ENCODE measurements at regions not wholly inside any gene's neighbourhood (a gene's known extent, or its start where the extent isn't known, plus 50 kb on each side); places are given as distances from the start of the nearest gene placed in this dataset.
"Not testable (repeated sequence)": the region's sequence is repeated elsewhere in the genome, so short reads cannot be mapped to it uniquely, and the experiment has no call there.

- no peaks in the 10 kb centered on the region for H3K36me3 ChIP-seq (ENCODE audit: insufficient read depth, low read length)
- H3K9ac ChIP-seq (ENCODE audit: insufficient read length) = peak overlapping the region; percentile 76
- TF ChIP-seq EZH2 (IDR thresholded peaks at IDR 0.05) = no peak
- no peak for TF ChIP-seq POLR2AphosphoS5 (IDR thresholded peaks at IDR 0.05; ENCODE audit: borderline replicate concordance, low read depth, low read length)
- TF ChIP-seq FOXP2 (optimal IDR thresholded peaks at IDR 0.05; ENCODE audit: control extremely low read depth, extremely low read length, insufficient read depth) = no peak
- no peak for DNase-seq (ENCODE audit: low read depth, low spot score)
- H3K4me3 ChIP-seq = peak overlapping the region; percentile 75; the same call in 1 of the 2 replicates
- H3K9me3 ChIP-seq (ENCODE audit: low read depth, low read length) = no peaks in the 10 kb centered on the region
- peak overlapping the region; percentile 98 for H3K27ac ChIP-seq
Observed at GRCh38 chr4:138866314-138866713, 149.3 kb upstream of the NOCT start.

DNA sequence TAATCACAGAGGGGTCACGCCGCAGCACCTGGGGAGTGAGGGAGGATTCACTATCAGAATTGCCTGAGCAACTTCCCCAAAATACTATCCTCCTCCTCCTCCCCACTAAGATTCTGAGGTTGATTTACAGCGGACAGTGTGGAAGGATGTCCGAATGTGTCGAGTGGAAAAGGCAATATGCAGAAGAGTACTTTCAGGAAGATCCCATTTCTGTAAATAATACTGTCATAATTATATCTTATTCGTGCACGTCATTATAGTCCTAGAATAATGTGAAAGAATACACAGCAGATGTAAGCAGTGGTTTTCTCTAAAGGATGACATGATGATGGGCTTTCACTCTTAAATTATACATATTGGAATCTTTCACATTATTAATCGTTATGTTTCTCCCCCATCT is 149.8 kb upstream of the NOCT start:
- TF ChIP-seq POLR2AphosphoS5 (IDR thresholded peaks at IDR 0.05; ENCODE audit: borderline replicate concordance, low read depth, low read length) = no peak
- TF ChIP-seq FOXP2 (optimal IDR thresholded peaks at IDR 0.05; ENCODE audit: control extremely low read depth, extremely low read length, insufficient read depth) = peak; percentile 53
- H3K9me3 ChIP-seq (ENCODE audit: low read depth, low read length) = no peaks in the 10 kb centered on the region
- peak overlapping the region; percentile 76 for H3K9ac ChIP-seq (ENCODE audit: insufficient read length)
- peak; percentile 76 for DNase-seq (ENCODE audit: low read depth, low spot score)
- no peaks in the 10 kb centered on the region for H3K36me3 ChIP-seq (ENCODE audit: insufficient read depth, low read length)
- H3K4me3 ChIP-seq = peak overlapping the region; percentile 75
- peak overlapping the region; percentile 98 for H3K27ac ChIP-seq

- H3K27ac ChIP-seq = peak overlapping the region; percentile 98
- H3K9me3 ChIP-seq (ENCODE audit: low read depth, low read length) = no peaks in the 10 kb centered on the region
- H3K9ac ChIP-seq (ENCODE audit: insufficient read length) = peak overlapping the region; percentile 77
- peak overlapping the region; percentile 75 for H3K4me3 ChIP-seq
- DNase-seq (ENCODE audit: low read depth, low spot score) = peak; percentile 98
- TF ChIP-seq EZH2 (IDR thresholded peaks at IDR 0.05) = no peak
- TF ChIP-seq POLR2AphosphoS5 (IDR thresholded peaks at IDR 0.05; ENCODE audit: borderline replicate concordance, low read depth, low read length) = peak; percentile 57
- H3K36me3 ChIP-seq (ENCODE audit: insufficient read depth, low read length) = no peaks in the 10 kb centered on the region
Observed at GRCh38 chr4:138864961-138865720, 150.4 kb upstream of the NOCT start.

DNA sequence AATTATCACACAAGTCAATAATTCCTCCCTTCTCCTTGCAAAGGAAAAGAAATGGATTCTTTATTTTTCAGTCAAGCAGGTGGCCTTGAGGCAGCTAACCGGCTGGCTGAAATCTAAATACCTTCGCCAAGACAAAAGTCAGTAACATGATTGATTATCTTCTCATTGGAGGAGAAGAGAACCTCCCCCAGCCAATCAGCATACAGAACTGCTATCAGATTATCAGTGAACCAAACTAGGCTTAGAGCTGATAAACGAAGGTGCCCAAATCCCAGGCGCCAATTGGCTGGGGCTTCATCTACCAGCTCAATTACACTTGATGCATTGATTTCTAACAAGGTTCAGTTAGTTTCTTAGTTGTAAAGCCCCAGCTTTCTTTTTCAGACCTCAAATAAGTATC is 152.4 kb upstream of the NOCT start:
- Histone ChIP-seq H3K27ac (peak overlapping the region; percentile 98; the same call in 1 of the 2 replicates), H3K36me3 (ENCODE audit: insufficient read depth, low read length) (no peaks in the 10 kb centered on the region), H3K9me3 (ENCODE audit: low read depth, low read length) (no peaks in the 10 kb centered on the region), H3K9ac (ENCODE audit: insufficient read length) (no peak overlapping the region), H3K4me3 (no peak overlapping the region)
- TF ChIP-seq FOXP2 (optimal IDR thresholded peaks at IDR 0.05; ENCODE audit: control extremely low read depth, extremely low read length, insufficient read depth) = no peak
- TF ChIP-seq EZH2 (IDR thresholded peaks at IDR 0.05) = no peak
- no peak for TF ChIP-seq POLR2AphosphoS5 (IDR thresholded peaks at IDR 0.05; ENCODE audit: borderline replicate concordance, low read depth, low read length)
- DNase-seq (ENCODE audit: low read depth, low spot score) = no peak

DNA sequence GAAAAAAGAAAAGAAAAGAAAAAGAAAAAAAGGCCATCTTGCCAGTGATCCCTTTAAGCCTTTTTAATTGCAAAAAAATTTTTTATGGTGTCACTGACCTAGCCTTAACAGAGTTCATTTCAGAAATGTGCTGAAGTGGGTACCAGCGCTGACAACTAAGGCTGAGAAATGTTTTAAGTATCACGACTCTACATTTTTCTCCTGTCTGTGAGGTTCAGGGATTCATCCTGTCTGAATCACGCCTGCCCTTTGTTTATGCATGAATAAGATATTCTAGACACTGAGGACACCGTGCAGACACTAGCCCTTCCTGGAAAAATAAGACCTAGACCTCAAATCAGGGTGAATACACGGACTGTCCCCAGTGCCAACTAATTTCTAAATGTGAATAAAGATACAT is 154.4 kb upstream of the NOCT start:
- TF ChIP-seq FOXP2 (optimal IDR thresholded peaks at IDR 0.05; ENCODE audit: control extremely low read depth, extremely low read length, insufficient read depth) (no peak), EZH2 (IDR thresholded peaks at IDR 0.05) (no peak), POLR2AphosphoS5 (IDR thresholded peaks at IDR 0.05; ENCODE audit: borderline replicate concordance, low read depth, low read length) (no peak)
- no peak overlapping the region for H3K9ac ChIP-seq (ENCODE audit: insufficient read length)
- no peak overlapping the region for H3K4me3 ChIP-seq
- no peaks in the 10 kb centered on the region for H3K9me3 ChIP-seq (ENCODE audit: low read depth, low read length)
- no peak for DNase-seq (ENCODE audit: low read depth, low spot score)
- no peaks in the 10 kb centered on the region for H3K36me3 ChIP-seq (ENCODE audit: insufficient read depth, low read length)
- no peak overlapping the region for H3K27ac ChIP-seq

DNA sequence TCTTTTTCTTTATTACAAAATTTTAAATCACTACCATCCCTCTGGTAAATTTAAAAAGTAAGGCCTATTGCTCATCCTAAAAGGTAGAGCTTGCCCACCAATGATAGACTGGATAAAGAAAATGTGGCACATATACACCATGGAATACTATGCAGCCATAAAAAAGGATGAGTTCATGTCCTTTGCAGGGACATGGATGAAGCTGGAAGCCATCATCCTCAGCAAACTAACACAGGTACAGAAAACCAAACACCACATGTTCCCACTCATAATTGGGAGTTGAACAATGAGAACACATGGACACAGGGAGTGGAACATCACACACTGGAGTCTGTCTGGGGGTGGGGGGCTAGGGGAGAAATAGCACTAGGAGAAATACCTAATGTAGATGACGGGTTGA is 155.2 kb upstream of the NOCT start:
- not testable (repeated sequence) for H3K4me3 ChIP-seq; H3K9me3 ChIP-seq (ENCODE audit: low read depth, low read length); DNase-seq (ENCODE audit: low read depth, low spot score); H3K36me3 ChIP-seq (ENCODE audit: insufficient read depth, low read length); H3K9ac ChIP-seq (ENCODE audit: insufficient read length); H3K27ac ChIP-seq

- Histone ChIP-seq H3K9ac (ENCODE audit: insufficient read length) (no peak overlapping the region), H3K36me3 (ENCODE audit: insufficient read depth, low read length) (no peaks in the 10 kb centered on the region), H3K27ac (no peak overlapping the region), H3K4me3 (no peak overlapping the region), H3K9me3 (ENCODE audit: low read depth, low read length) (no peaks in the 10 kb centered on the region)
- TF ChIP-seq EZH2 (IDR thresholded peaks at IDR 0.05) (no peak), FOXP2 (optimal IDR thresholded peaks at IDR 0.05; ENCODE audit: control extremely low read depth, extremely low read length, insufficient read depth) (no peak), POLR2AphosphoS5 (IDR thresholded peaks at IDR 0.05; ENCODE audit: borderline replicate concordance, low read depth, low read length) (no peak)
- DNase-seq (ENCODE audit: low read depth, low spot score) = no peak
Observed at GRCh38 chr4:138859254-138859653, 156.3 kb upstream of the NOCT start.

GRCh38 chr4:138858419-138858818 is 157.2 kb upstream of the NOCT start:
- Histone ChIP-seq H3K9me3 (ENCODE audit: low read depth, low read length) (no peaks in the 10 kb centered on the region), H3K27ac (no peak overlapping the region), H3K9ac (ENCODE audit: insufficient read length) (no peak overlapping the region), H3K36me3 (ENCODE audit: insufficient read depth, low read length) (no peaks in the 10 kb centered on the region), H3K4me3 (no peak overlapping the region)
- TF ChIP-seq POLR2AphosphoS5 (IDR thresholded peaks at IDR 0.05; ENCODE audit: borderline replicate concordance, low read depth, low read length) (no peak), FOXP2 (optimal IDR thresholded peaks at IDR 0.05; ENCODE audit: control extremely low read depth, extremely low read length, insufficient read depth) (no peak), EZH2 (IDR thresholded peaks at IDR 0.05) (no peak)
- DNase-seq (ENCODE audit: low read depth, low spot score) = no peak

GRCh38 chr4:138857416-138857815 is 158.2 kb upstream of the NOCT start:
- Histone ChIP-seq H3K36me3 (ENCODE audit: insufficient read depth, low read length) (no peaks in the 10 kb centered on the region), H3K9me3 (ENCODE audit: low read depth, low read length) (no peaks in the 10 kb centered on the region), H3K4me3 (no peak overlapping the region), H3K9ac (ENCODE audit: insufficient read length) (no peak overlapping the region), H3K27ac (no peak overlapping the region)
- no peak for DNase-seq (ENCODE audit: low read depth, low spot score)
- TF ChIP-seq EZH2 (IDR thresholded peaks at IDR 0.05) = no peak
- no peak for TF ChIP-seq FOXP2 (optimal IDR thresholded peaks at IDR 0.05; ENCODE audit: control extremely low read depth, extremely low read length, insufficient read depth)
- TF ChIP-seq POLR2AphosphoS5 (IDR thresholded peaks at IDR 0.05; ENCODE audit: borderline replicate concordance, low read depth, low read length) = no peak
